IPS-18c (cell line): ENCODE measurements at regions not wholly inside any gene's neighbourhood (a gene's known extent, or its start where the extent isn't known, plus 50 kb on each side); places are given as distances from the start of the nearest gene placed in this dataset.

ENCODE experiments used
- H3K4me3 ChIP-seq: 2 replicates; pipeline ENCODE4 v1.7.0; 2013; ENCODE audit warnings: low read depth, mild to moderate bottlenecking, low read length, moderate library complexity; ENCODE audit not compliant: insufficient read depth
- H3K9me3 ChIP-seq: one replicate; pipeline ENCODE4 v1.6.1; 2013; ENCODE audit warnings: mild to moderate bottlenecking, low read length, moderate library complexity; ENCODE audit not compliant: control insufficient read depth, insufficient read depth

DNA sequence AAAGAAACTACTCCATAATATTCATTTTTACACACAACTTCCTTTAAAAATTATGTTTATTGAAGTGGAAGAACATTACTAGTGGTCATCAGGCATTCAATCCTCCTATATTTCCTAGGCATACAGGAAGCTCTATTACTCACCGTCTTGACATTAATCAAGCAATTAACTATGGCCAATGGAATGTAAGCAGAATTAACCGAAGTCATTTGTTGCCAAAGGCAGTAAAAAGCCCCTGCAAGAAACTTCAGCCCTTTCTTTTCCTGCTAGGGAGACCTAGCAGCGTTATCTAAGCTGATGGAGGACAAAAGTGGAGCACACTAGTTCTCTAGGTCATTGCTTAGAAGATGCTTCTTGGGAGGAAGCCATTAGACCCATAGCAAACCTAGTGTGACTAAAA, 399.6 kb downstream of the KCNH5 start:
- Histone ChIP-seq H3K9me3 (no peaks in the 10 kb centered on the region), H3K4me3 (no peak overlapping the region)
